ENCODE measurements at regions not wholly inside any gene's neighbourhood (a gene's known extent, or its start where the extent isn't known, plus 50 kb on each side); places are given as distances from the start of the nearest gene placed in this dataset.

GRCh38 chrX:141960578-141960977 is 56.9 kb downstream of the MAGEC1 start:
- H3K9me3 ChIP-seq (replicated peaks; ENCODE audit: control insufficient read depth, low read depth, low read length): no peaks in the 10 kb centered on the region
- no peak overlapping the region for H3K27ac ChIP-seq (ENCODE audit: low read length)
- H3K4me3 ChIP-seq (ENCODE audit: low read length): no peak overlapping the region
- H3K36me3 ChIP-seq (ENCODE audit: control insufficient read depth, insufficient read depth, low read length): no peaks in the 10 kb centered on the region
- H3K4me1 ChIP-seq (ENCODE audit: control insufficient read depth, insufficient read depth, low read length): no peaks in the 10 kb centered on the region
- WGBS (ENCODE audit: insufficient coverage): no CpG with 5 or more reads among the region's 4 CpGs
- no peak for DNase-seq
- no peaks in the 10 kb centered on the region for H3K27me3 ChIP-seq (ENCODE audit: control insufficient read depth, insufficient read depth, low read length)
